SK-N-SH treated with all-trans-retinoic acid at 6 μM for 48 hours (cell line): ENCODE measurements at regions not wholly inside any gene's neighbourhood (a gene's known extent, or its start where the extent isn't known, plus 50 kb on each side); places are given as distances from the start of the nearest gene placed in this dataset.

ENCODE experiments used
- ARNTL ChIP-seq: fragments of 450-650 bp; formaldehyde crosslinking; IDR thresholded peaks from 2 replicates; pipeline ENCODE4 v1.5.0; 2020; ENCODE audit warnings: low read depth, mild to moderate bottlenecking, moderate library complexity, borderline replicate concordance
- BACH2 ChIP-seq: fragments of 250-450 bp; sonication (Bioruptor Pico); IDR thresholded peaks from 2 replicates; pipeline ENCODE4 v1.9.0; 2021; ENCODE audit warnings: mild to moderate bottlenecking, borderline replicate concordance
- CREB5 ChIP-seq: fragments of 250-450 bp; sonication (Bioruptor Pico); IDR thresholded peaks from 2 replicates; pipeline ENCODE4 v1.5.1; 2020; ENCODE audit warnings: low read depth, mild to moderate bottlenecking, moderate library complexity
- CSDC2 ChIP-seq: fragments of 250-450 bp; sonication (Bioruptor Pico); IDR thresholded peaks from 2 replicates; pipeline ENCODE4 v1.5.0; 2020; ENCODE audit warnings: mild to moderate bottlenecking, moderate library complexity
- OSR1 ChIP-seq: fragments of 250-450 bp; sonication (Bioruptor Pico); IDR thresholded peaks from 2 replicates; pipeline ENCODE4 v1.8.0; 2022; ENCODE audit warnings: moderate library complexity, mild to moderate bottlenecking, inconsistent platforms
- PATZ1 ChIP-seq: fragments of 250-450 bp; sonication (Bioruptor Pico); IDR thresholded peaks from 2 replicates; pipeline ENCODE4 v1.8.0; 2020; ENCODE audit warnings: mild to moderate bottlenecking, moderate library complexity, borderline replicate concordance
- RARB ChIP-seq: fragments of 250-450 bp; sonication (Bioruptor Pico); IDR thresholded peaks from 2 replicates; pipeline ENCODE4 v1.8.0; 2021; ENCODE audit warnings: mild to moderate bottlenecking, moderate library complexity
- TOX ChIP-seq: fragments of 250-450 bp; sonication (Bioruptor Pico); IDR thresholded peaks from 2 replicates; pipeline ENCODE4 v1.8.0; 2021; ENCODE audit warnings: mild to moderate bottlenecking, moderate library complexity, borderline replicate concordance
- ZFP3 ChIP-seq: fragments of 250-450 bp; sonication (Bioruptor Pico); IDR thresholded peaks from 2 replicates; pipeline ENCODE4 v1.5.0; 2020; ENCODE audit warnings: mild to moderate bottlenecking, moderate library complexity
- ZNF565 ChIP-seq: fragments of 450-650 bp; formaldehyde crosslinking; conservative IDR thresholded peaks from 2 replicates; pipeline ENCODE4 v1.5.0; 2020; ENCODE audit warnings: low read depth, mild to moderate bottlenecking, moderate library complexity

DNA sequence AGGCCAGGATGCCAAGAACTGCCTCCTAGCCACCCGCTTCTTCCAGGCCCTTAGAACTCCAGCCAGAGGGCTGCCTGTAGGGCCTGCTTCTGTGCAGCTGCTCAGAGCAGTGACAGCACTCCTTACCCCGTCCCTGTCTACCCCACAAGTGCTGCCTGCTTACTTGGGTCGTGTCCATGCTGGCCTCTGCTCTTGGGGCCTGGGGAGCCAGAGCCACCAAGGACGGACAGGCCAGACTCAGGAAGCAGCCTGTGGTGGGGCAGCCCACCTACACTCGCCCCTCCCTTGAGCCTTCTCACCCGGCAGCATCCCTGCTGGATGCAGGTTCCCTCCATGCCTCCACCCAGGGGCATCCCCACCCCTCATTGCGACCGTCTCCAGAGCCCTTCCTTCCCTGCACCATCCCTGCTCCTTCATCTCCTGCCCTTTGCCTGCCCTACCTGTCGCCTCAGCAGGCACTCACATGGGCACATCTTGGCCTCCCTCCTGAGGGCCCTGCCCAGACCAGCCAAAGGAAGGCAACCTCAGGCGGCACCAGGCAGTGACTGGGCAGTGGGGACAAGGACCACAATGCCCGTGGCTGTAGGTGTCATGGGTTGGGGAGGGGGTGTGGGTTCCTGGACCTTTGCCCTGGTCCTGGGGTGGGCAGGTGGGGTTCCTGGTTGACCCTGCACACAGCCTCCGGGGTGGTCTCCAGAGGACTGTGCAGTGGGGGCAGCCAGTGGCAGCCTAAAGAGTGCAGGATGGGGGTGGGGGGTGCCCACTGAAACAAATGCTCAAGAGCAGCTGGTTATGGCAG lies 78.0 kb upstream of the TNS3 start:
- TF ChIP-seq ZFP3 (CRISPR knock-in tag), result no peak
- no peak for TF ChIP-seq CREB5
- TF ChIP-seq CSDC2, result no peak
- TF ChIP-seq PATZ1 (CRISPR knock-in tag), result no peak
- no peak for TF ChIP-seq TOX (CRISPR knock-in tag)
- no peak for TF ChIP-seq RARB (CRISPR knock-in tag)
- no peak for TF ChIP-seq BACH2
- no peak for TF ChIP-seq ZNF565 (CRISPR knock-in tag)
- no peak for TF ChIP-seq OSR1
- no peak for TF ChIP-seq ARNTL (CRISPR knock-in tag)
